ENCODE measurements at regions not wholly inside any gene's neighbourhood (a gene's known extent, or its start where the extent isn't known, plus 50 kb on each side); places are given as distances from the start of the nearest gene placed in this dataset.

GRCh38 chrX:6674734-6675133, 139.8 kb upstream of the VCX3A start:
- H3K27ac ChIP-seq, result no peak overlapping the region
- no peak for DNase-seq
- 89 to 90% methylated on average over 4 of the region's 4 CpGs for WGBS, 2 donors
- peaks cover 9% of the 10 kb centered on the region for H3K4me1 ChIP-seq
- TF ChIP-seq POLR2A (IDR thresholded peaks at IDR 0.05), result no peak
- TF ChIP-seq CTCF (IDR thresholded peaks at IDR 0.05), result no peak
- ATAC-seq, result no peak
- intact Hi-C loops (cut with DNase I), result no loop called here
- H3K27me3 ChIP-seq, result no peaks in the 10 kb centered on the region
- no peaks in the 10 kb centered on the region for H3K9me3 ChIP-seq
- no peaks in the 10 kb centered on the region for H3K36me3 ChIP-seq (replicated peaks in 1 of 2; ENCODE audit: insufficient read depth in 1 of 2, low read depth in 2 of 2)
- no peak overlapping the region for H3K4me3 ChIP-seq

- Histone ChIP-seq H3K4me3 (no peak overlapping the region), H3K4me1 (no peaks in the 10 kb centered on the region), H3K36me3 (replicated peaks in 1 of 2; ENCODE audit: insufficient read depth in 1 of 2, low read depth in 2 of 2) (no peaks in the 10 kb centered on the region), H3K27me3 (no peaks in the 10 kb centered on the region), H3K9me3 (no peaks in the 10 kb centered on the region), H3K27ac (no peak overlapping the region)
- no peak for DNase-seq
- TF ChIP-seq POLR2A (IDR thresholded peaks at IDR 0.05), result no peak
- no peak for TF ChIP-seq CTCF (IDR thresholded peaks at IDR 0.05)
- intact Hi-C loops (cut with DNase I), result no loop called here
- no peak for ATAC-seq
- 79 to 84% methylated on average over 5 of the region's 5 CpGs for WGBS, 2 donors
Measured at GRCh38 chrX:6667048-6667768, 132.3 kb upstream of the VCX3A start.

GRCh38 chrX:6666624-6667023, 131.7 kb upstream of the VCX3A start:
- WGBS, 2 donors, result 78 to 80% methylated on average over 2 of the region's 2 CpGs
- H3K4me3 ChIP-seq, result no peak overlapping the region
- H3K4me1 ChIP-seq, result no peaks in the 10 kb centered on the region
- ATAC-seq (no peak), DNase-seq (no peak)
- H3K9me3 ChIP-seq, result no peaks in the 10 kb centered on the region
- H3K27ac ChIP-seq, result no peak overlapping the region
- intact Hi-C loops (cut with DNase I), result no loop called here
- H3K36me3 ChIP-seq (replicated peaks in 1 of 2; ENCODE audit: insufficient read depth in 1 of 2, low read depth in 2 of 2), result no peaks in the 10 kb centered on the region
- no peaks in the 10 kb centered on the region for H3K27me3 ChIP-seq
- TF ChIP-seq CTCF (IDR thresholded peaks at IDR 0.05), result no peak
- TF ChIP-seq POLR2A (IDR thresholded peaks at IDR 0.05), result no peak

- ATAC-seq, result no peak
- 65 to 74% methylated on average over 4 of the region's 4 CpGs for WGBS, 2 donors
- DNase-seq, result no peak
- intact Hi-C loops (cut with DNase I), result no loop called here
- no peaks in the 10 kb centered on the region for H3K27me3 ChIP-seq
- TF ChIP-seq POLR2A (IDR thresholded peaks at IDR 0.05) (no peak), CTCF (IDR thresholded peaks at IDR 0.05) (no peak)
- no peak overlapping the region for H3K4me3 ChIP-seq
- H3K4me1 ChIP-seq, result no peaks in the 10 kb centered on the region
- no peak overlapping the region for H3K27ac ChIP-seq
- no peaks in the 10 kb centered on the region for H3K36me3 ChIP-seq (replicated peaks in 1 of 2; ENCODE audit: insufficient read depth in 1 of 2, low read depth in 2 of 2)
- H3K9me3 ChIP-seq, result no peaks in the 10 kb centered on the region
Measured at GRCh38 chrX:6661736-6662135, 126.8 kb upstream of the VCX3A start.

Measured in body of pancreas (tissue), 4 donors.